ENCODE measurements at regions not wholly inside any gene's neighbourhood (a gene's known extent, or its start where the extent isn't known, plus 50 kb on each side); places are given as distances from the start of the nearest gene placed in this dataset.

GRCh38 chr4:130210864-130211263 lies 1114.9 kb downstream of the C4orf33 start:
- Histone ChIP-seq H3K9me3 (ENCODE audit: control insufficient read depth, insufficient read depth, low read length) (no peaks in the 10 kb centered on the region), H3K27me3 (ENCODE audit: control insufficient read depth, insufficient read depth, low read length) (no peaks in the 10 kb centered on the region), H3K36me3 (ENCODE audit: control insufficient read depth, insufficient read depth, low read length) (no peaks in the 10 kb centered on the region), H3K27ac (ENCODE audit: low read length) (no peak overlapping the region), H3K4me3 (ENCODE audit: low read length) (no peak overlapping the region), H3K4me1 (ENCODE audit: control insufficient read depth, insufficient read depth, low read length) (no peaks in the 10 kb centered on the region)
- no CpG with 5 or more reads among the region's 1 CpG for WGBS (ENCODE audit: insufficient coverage, insufficient read length)
- DNase-seq (ENCODE audit: low read depth, low spot score): no peak

DNA sequence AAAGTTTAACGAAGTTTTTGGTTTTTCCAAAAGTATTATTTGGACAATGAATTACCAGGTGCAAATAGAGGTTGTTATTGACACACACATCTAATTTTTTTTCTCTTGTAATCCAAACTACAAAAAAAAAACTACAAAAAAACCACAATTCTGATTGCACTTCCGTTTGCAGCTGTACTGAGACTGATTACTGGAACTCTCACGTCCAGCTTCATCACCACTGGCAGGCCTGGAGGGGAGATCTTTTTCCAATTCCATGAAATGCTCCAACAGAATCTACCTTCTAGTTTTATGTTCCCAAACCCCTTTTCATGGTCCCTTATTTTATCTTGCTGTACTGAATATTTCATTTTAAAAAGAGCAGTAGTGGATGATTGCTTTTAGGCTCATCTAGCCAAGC lies 1118.3 kb downstream of the C4orf33 start:
- Histone ChIP-seq H3K27me3 (ENCODE audit: control insufficient read depth, insufficient read depth, low read length) (no peaks in the 10 kb centered on the region), H3K27ac (ENCODE audit: low read length) (no peak overlapping the region), H3K9me3 (ENCODE audit: control insufficient read depth, insufficient read depth, low read length) (no peaks in the 10 kb centered on the region), H3K4me1 (ENCODE audit: control insufficient read depth, insufficient read depth, low read length) (no peaks in the 10 kb centered on the region), H3K4me3 (ENCODE audit: low read length) (no peak overlapping the region), H3K36me3 (ENCODE audit: control insufficient read depth, insufficient read depth, low read length) (no peaks in the 10 kb centered on the region)
- no CpG with 5 or more reads among the region's 3 CpGs for WGBS (ENCODE audit: insufficient coverage, insufficient read length)
- no peak for DNase-seq (ENCODE audit: low read depth, low spot score)

- Histone ChIP-seq H3K27ac (ENCODE audit: low read length) (no peak overlapping the region), H3K36me3 (ENCODE audit: control insufficient read depth, insufficient read depth, low read length) (no peaks in the 10 kb centered on the region), H3K4me1 (ENCODE audit: control insufficient read depth, insufficient read depth, low read length) (no peaks in the 10 kb centered on the region), H3K9me3 (ENCODE audit: control insufficient read depth, insufficient read depth, low read length) (no peaks in the 10 kb centered on the region), H3K27me3 (ENCODE audit: control insufficient read depth, insufficient read depth, low read length) (no peaks in the 10 kb centered on the region), H3K4me3 (ENCODE audit: low read length) (no peak overlapping the region)
- DNase-seq (ENCODE audit: low read depth, low spot score): no peak
- no CpG with 5 or more reads among the region's 3 CpGs for WGBS (ENCODE audit: insufficient coverage, insufficient read length)
Measured at GRCh38 chr4:130233377-130234047, 1137.6 kb downstream of the C4orf33 start.

DNA sequence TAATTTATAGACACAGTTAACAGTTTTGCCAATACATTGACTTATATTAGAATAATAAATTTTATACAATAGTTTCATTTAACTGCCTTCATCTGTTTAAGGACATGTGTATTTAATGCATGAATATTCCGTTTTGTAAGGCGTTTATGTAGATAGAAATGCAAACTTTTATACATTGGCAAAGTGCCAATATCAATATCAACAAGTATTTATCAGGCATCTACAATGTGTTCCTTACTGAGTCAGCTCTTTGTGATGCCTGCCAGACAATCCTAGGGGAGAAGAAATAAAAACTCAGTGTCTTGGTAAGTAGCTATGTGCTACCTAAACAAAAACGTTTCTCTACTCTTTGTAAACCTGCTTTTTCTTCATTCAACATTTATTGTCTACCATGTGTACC lies 1142.2 kb downstream of the C4orf33 start:
- Histone ChIP-seq H3K4me1 (ENCODE audit: control insufficient read depth, insufficient read depth, low read length) (no peaks in the 10 kb centered on the region), H3K36me3 (ENCODE audit: control insufficient read depth, insufficient read depth, low read length) (no peaks in the 10 kb centered on the region), H3K27me3 (ENCODE audit: control insufficient read depth, insufficient read depth, low read length) (no peaks in the 10 kb centered on the region), H3K9me3 (ENCODE audit: control insufficient read depth, insufficient read depth, low read length) (no peaks in the 10 kb centered on the region), H3K27ac (ENCODE audit: low read length) (no peak overlapping the region), H3K4me3 (ENCODE audit: low read length) (no peak overlapping the region)
- no CpG with 5 or more reads among the region's 3 CpGs for WGBS (ENCODE audit: insufficient coverage, insufficient read length)
- DNase-seq (ENCODE audit: low read depth, low spot score): no peak

DNA sequence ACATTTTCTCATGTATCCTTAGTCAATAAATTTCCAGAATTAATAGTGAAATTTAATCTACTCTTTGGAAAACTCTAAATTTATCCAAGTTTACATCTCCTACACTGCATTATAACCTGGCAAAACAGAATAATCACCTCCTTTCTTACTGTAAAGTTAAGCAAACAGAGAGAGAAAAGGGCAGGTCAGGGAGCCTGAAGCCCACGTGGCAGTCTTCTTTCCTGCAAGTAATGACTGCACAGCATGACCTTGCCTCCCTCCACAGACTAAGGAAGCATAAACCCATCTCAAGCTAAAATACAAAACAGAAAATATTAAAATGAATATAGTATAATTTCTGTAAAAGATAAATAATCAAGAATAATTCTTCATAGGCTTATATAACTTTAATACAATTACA lies 1153.0 kb downstream of the C4orf33 start:
- WGBS (ENCODE audit: insufficient coverage, insufficient read length): no CpG with 5 or more reads among the region's 1 CpG
- H3K27me3 ChIP-seq (ENCODE audit: control insufficient read depth, insufficient read depth, low read length): no peaks in the 10 kb centered on the region
- no peaks in the 10 kb centered on the region for H3K4me1 ChIP-seq (ENCODE audit: control insufficient read depth, insufficient read depth, low read length)
- H3K27ac ChIP-seq (ENCODE audit: low read length): no peak overlapping the region
- H3K9me3 ChIP-seq (ENCODE audit: control insufficient read depth, insufficient read depth, low read length): no peaks in the 10 kb centered on the region
- H3K4me3 ChIP-seq (ENCODE audit: low read length): no peak overlapping the region
- DNase-seq (ENCODE audit: low read depth, low spot score): peak; percentile 7
- H3K36me3 ChIP-seq (ENCODE audit: control insufficient read depth, insufficient read depth, low read length): no peaks in the 10 kb centered on the region

- no peak overlapping the region for H3K4me3 ChIP-seq (ENCODE audit: low read length)
- H3K27me3 ChIP-seq (ENCODE audit: control insufficient read depth, insufficient read depth, low read length): no peaks in the 10 kb centered on the region
- no peaks in the 10 kb centered on the region for H3K9me3 ChIP-seq (ENCODE audit: control insufficient read depth, insufficient read depth, low read length)
- no peaks in the 10 kb centered on the region for H3K4me1 ChIP-seq (ENCODE audit: control insufficient read depth, insufficient read depth, low read length)
- no peak for DNase-seq (ENCODE audit: low read depth, low spot score)
- H3K36me3 ChIP-seq (ENCODE audit: control insufficient read depth, insufficient read depth, low read length): no peaks in the 10 kb centered on the region
- no CpG with 5 or more reads among the region's 2 CpGs for WGBS (ENCODE audit: insufficient coverage, insufficient read length)
- no peak overlapping the region for H3K27ac ChIP-seq (ENCODE audit: low read length)
Measured at GRCh38 chr4:130257271-130257670, 1161.3 kb downstream of the C4orf33 start.

- no peaks in the 10 kb centered on the region for H3K4me1 ChIP-seq (ENCODE audit: control insufficient read depth, insufficient read depth, low read length)
- no CpG with 5 or more reads among the region's 2 CpGs for WGBS (ENCODE audit: insufficient coverage, insufficient read length)
- H3K36me3 ChIP-seq (ENCODE audit: control insufficient read depth, insufficient read depth, low read length): no peaks in the 10 kb centered on the region
- H3K27me3 ChIP-seq (ENCODE audit: control insufficient read depth, insufficient read depth, low read length): no peaks in the 10 kb centered on the region
- H3K9me3 ChIP-seq (ENCODE audit: control insufficient read depth, insufficient read depth, low read length): peaks cover 2% of the 10 kb centered on the region; the same call in 1 of the 2 replicates
- no peak overlapping the region for H3K4me3 ChIP-seq (ENCODE audit: low read length)
- no peak overlapping the region for H3K27ac ChIP-seq (ENCODE audit: low read length)
- DNase-seq (ENCODE audit: low read depth, low spot score): no peak
Measured at GRCh38 chr4:130266814-130267213, 1170.9 kb downstream of the C4orf33 start.

DNA sequence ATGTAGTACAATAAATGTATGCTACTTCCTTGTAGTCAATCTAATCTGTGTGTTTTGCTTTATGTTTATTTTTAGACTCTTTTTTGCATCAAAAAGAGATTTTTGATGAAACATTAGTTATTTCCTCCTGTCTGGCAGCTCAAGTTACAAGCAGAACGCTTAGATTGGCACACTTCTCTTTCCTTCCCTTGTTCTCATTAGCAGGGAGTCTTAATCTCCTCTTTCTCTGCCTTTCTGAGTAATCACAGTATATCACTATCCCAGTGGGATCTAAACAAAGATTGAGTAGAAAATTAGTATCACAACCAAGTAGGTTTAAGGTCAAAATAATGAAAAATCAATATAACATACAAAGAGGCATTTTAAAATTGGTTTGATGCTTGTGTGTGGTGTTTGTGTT lies 1192.6 kb downstream of the C4orf33 start:
- Histone ChIP-seq H3K27me3 (ENCODE audit: control insufficient read depth, insufficient read depth, low read length) (no peaks in the 10 kb centered on the region), H3K36me3 (ENCODE audit: control insufficient read depth, insufficient read depth, low read length) (no peaks in the 10 kb centered on the region), H3K4me3 (ENCODE audit: low read length) (no peak overlapping the region), H3K4me1 (ENCODE audit: control insufficient read depth, insufficient read depth, low read length) (no peaks in the 10 kb centered on the region), H3K27ac (ENCODE audit: low read length) (no peak overlapping the region), H3K9me3 (ENCODE audit: control insufficient read depth, insufficient read depth, low read length) (no peaks in the 10 kb centered on the region)
- no peak for DNase-seq (ENCODE audit: low read depth, low spot score)
- no CpG with 5 or more reads among the region's 1 CpG for WGBS (ENCODE audit: insufficient coverage, insufficient read length)

GRCh38 chr4:130293692-130294091 lies 1197.7 kb downstream of the C4orf33 start:
- no peaks in the 10 kb centered on the region for H3K27me3 ChIP-seq (ENCODE audit: control insufficient read depth, insufficient read depth, low read length)
- H3K36me3 ChIP-seq (ENCODE audit: control insufficient read depth, insufficient read depth, low read length): no peaks in the 10 kb centered on the region
- no peak overlapping the region for H3K4me3 ChIP-seq (ENCODE audit: low read length)
- no peaks in the 10 kb centered on the region for H3K4me1 ChIP-seq (ENCODE audit: control insufficient read depth, insufficient read depth, low read length)
- no peaks in the 10 kb centered on the region for H3K9me3 ChIP-seq (ENCODE audit: control insufficient read depth, insufficient read depth, low read length)
- no peak overlapping the region for H3K27ac ChIP-seq (ENCODE audit: low read length)
- no peak for DNase-seq (ENCODE audit: low read depth, low spot score)

DNA sequence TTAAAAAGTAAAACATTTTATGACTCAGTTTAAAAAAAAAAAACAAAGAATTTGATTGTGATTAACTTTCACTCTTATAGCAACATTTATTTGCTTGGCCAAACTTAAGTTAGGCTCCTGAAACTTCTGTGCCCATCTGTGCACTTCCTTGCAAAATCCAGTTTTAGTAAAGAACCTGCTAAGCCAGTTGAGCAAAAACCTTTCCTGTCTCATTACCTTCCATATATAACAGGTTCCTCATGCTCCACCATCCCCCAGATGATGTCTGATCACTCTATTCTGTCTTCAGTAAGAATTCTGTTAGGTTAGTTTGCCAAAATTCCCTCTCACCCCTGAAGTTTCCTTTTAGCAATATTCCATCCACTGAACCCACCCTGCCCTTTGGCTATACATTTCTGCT lies 1200.5 kb downstream of the C4orf33 start:
- Histone ChIP-seq H3K4me3 (ENCODE audit: low read length) (no peak overlapping the region), H3K36me3 (ENCODE audit: control insufficient read depth, insufficient read depth, low read length) (no peaks in the 10 kb centered on the region), H3K4me1 (ENCODE audit: control insufficient read depth, insufficient read depth, low read length) (no peaks in the 10 kb centered on the region), H3K27me3 (ENCODE audit: control insufficient read depth, insufficient read depth, low read length) (no peaks in the 10 kb centered on the region), H3K9me3 (ENCODE audit: control insufficient read depth, insufficient read depth, low read length) (no peaks in the 10 kb centered on the region), H3K27ac (ENCODE audit: low read length) (no peak overlapping the region)
- no peak for DNase-seq (ENCODE audit: low read depth, low spot score)

- DNase-seq (ENCODE audit: low read depth, low spot score): peak; percentile 31
- WGBS (ENCODE audit: insufficient coverage, insufficient read length): no CpG with 5 or more reads among the region's 2 CpGs
- H3K4me3 ChIP-seq (ENCODE audit: low read length): no peak overlapping the region
- no peaks in the 10 kb centered on the region for H3K36me3 ChIP-seq (ENCODE audit: control insufficient read depth, insufficient read depth, low read length)
- H3K27me3 ChIP-seq (ENCODE audit: control insufficient read depth, insufficient read depth, low read length): no peaks in the 10 kb centered on the region
- no peaks in the 10 kb centered on the region for H3K9me3 ChIP-seq (ENCODE audit: control insufficient read depth, insufficient read depth, low read length)
- H3K27ac ChIP-seq (ENCODE audit: low read length): no peak overlapping the region
- no peaks in the 10 kb centered on the region for H3K4me1 ChIP-seq (ENCODE audit: control insufficient read depth, insufficient read depth, low read length)
Measured at GRCh38 chr4:130306566-130306965, 1210.6 kb downstream of the C4orf33 start.

All from iPS DF 6.9 (cell line).